MM.1S (cell line): ENCODE measurements at regions not wholly inside any gene's neighbourhood (a gene's known extent, or its start where the extent isn't known, plus 50 kb on each side); places are given as distances from the start of the nearest gene placed in this dataset.

Source experiments
- CTCF ChIP-seq: fragments of 300-600 bp; sonication (generic); IDR thresholded peaks from 2 replicates; pipeline ENCODE4 v1.5.1; 2016; ENCODE audit warnings: antibody characterized with exemption, low read length, mixed read lengths
- EZH2 ChIP-seq: fragments of 300-600 bp; sonication (generic); optimal IDR thresholded peaks from 2 replicates; pipeline ENCODE3; 2017; ENCODE audit warnings: low read depth, mild to moderate bottlenecking, antibody characterized with exemption, low read length, mixed read lengths
- EZH2phosphoT487 ChIP-seq: fragments of 300-600 bp; sonication (generic); IDR thresholded peaks from 2 replicates; pipeline ENCODE4 v1.6.1; 2018; ENCODE audit warnings: antibody characterized with exemption, low read length

- no peak for TF ChIP-seq CTCF
- TF ChIP-seq EZH2, result no peak
- TF ChIP-seq EZH2phosphoT487, result no peak
These were observed 199.9 kb downstream of the PCDH7 start for GRCh38 chr4:30920043-30920442.
